HG02642 (cell line): ENCODE measurements at regions not wholly inside any gene's neighbourhood (a gene's known extent, or its start where the extent isn't known, plus 50 kb on each side); places are given as distances from the start of the nearest gene placed in this dataset.
A peak's percentile ranks its signal among the peaks of the same experiment; 100 is the strongest.
"Not testable (repeated sequence)": the region's sequence is repeated elsewhere in the genome, so short reads cannot be mapped to it uniquely, and the experiment has no call there.

ENCODE experiments used
- ATAC-seq: cut with Tn5 transposase; IDR thresholded peaks from one replicate; pipeline ENCODE4 v1.9.1; 2021; ENCODE audit warnings: mild to moderate bottlenecking; ENCODE audit not compliant: unreplicated experiment, poor library complexity

- peak; percentile 89 for ATAC-seq
Observed at GRCh38 chr13:52565324-52565723, 76.9 kb upstream of the HNRNPA1L2 start.

GRCh38 chr13:52569904-52570602 lies 72.2 kb upstream of the HNRNPA1L2 start:
- ATAC-seq, result peak; percentile 75

GRCh38 chr13:52571163-52571562 lies 71.1 kb upstream of the HNRNPA1L2 start:
- not testable (repeated sequence) for ATAC-seq

GRCh38 chr13:52582962-52583361 lies 59.3 kb upstream of the HNRNPA1L2 start:
- ATAC-seq, result peak; percentile 75
